H9 (cell line): ENCODE measurements at regions not wholly inside any gene's neighbourhood (a gene's known extent, or its start where the extent isn't known, plus 50 kb on each side); places are given as distances from the start of the nearest gene placed in this dataset.

Experiments used
- DNase-seq: peaks from one replicate; pipeline ENCODE4 v3.0.0-alpha.2; 2017
- H2AFZ ChIP-seq: one replicate; pipeline ENCODE4 v1.6.1; 2013; ENCODE audit warnings: mild to moderate bottlenecking, low read length, control low read depth, moderate library complexity
- H2AK5ac ChIP-seq: 2 replicates; pipeline ENCODE4 v1.6.1; 2013; ENCODE audit warnings: low read length, control low read depth, mixed read lengths; ENCODE audit not compliant: insufficient read length
- H2BK120ac ChIP-seq: one replicate; pipeline ENCODE4 v1.6.1; 2013; ENCODE audit warnings: low read depth, mild to moderate bottlenecking, low read length, control low read depth, inconsistent platforms; ENCODE audit not compliant: poor library complexity, severe bottlenecking
- H2BK12ac ChIP-seq: 2 replicates; pipeline ENCODE4 v1.6.1; 2013; ENCODE audit warnings: low read length, control low read depth, mixed read lengths, low read depth; ENCODE audit not compliant: insufficient read length
- H2BK15ac ChIP-seq: 2 replicates; pipeline ENCODE4 v1.6.1; 2013; ENCODE audit warnings: low read depth, low read length, control low read depth
- H2BK20ac ChIP-seq: one replicate; pipeline ENCODE4 v1.6.1; 2013; ENCODE audit warnings: low read depth, mild to moderate bottlenecking, low read length, control low read depth, inconsistent platforms; ENCODE audit not compliant: poor library complexity, severe bottlenecking
- H2BK5ac ChIP-seq: 2 replicates; pipeline ENCODE4 v1.6.1; 2013; ENCODE audit warnings: low read length, control low read depth, mixed read lengths; ENCODE audit not compliant: insufficient read length
- H3K14ac ChIP-seq: 2 replicates; pipeline ENCODE4 v1.6.1; 2013; ENCODE audit warnings: low read length, control low read depth; ENCODE audit not compliant: insufficient read depth
- H3K18ac ChIP-seq: 2 replicates; pipeline ENCODE4 v1.6.1; 2013; ENCODE audit warnings: low read depth, mild to moderate bottlenecking, mixed read lengths, low read length, control low read depth; ENCODE audit not compliant: insufficient read length
- H3K23ac ChIP-seq: 2 replicates; pipeline ENCODE4 v1.6.1; 2013; ENCODE audit warnings: low read length, control low read depth, mixed read lengths, low read depth; ENCODE audit not compliant: insufficient read length
- H3K23me2 ChIP-seq: 2 replicates; pipeline ENCODE4 v1.6.1; 2013; ENCODE audit warnings: low read depth, mild to moderate bottlenecking, mixed read lengths, low read length, control low read depth; ENCODE audit not compliant: insufficient read length, poor library complexity, severe bottlenecking
- H3K27ac ChIP-seq: 2 replicates; pipeline ENCODE4 v1.5.1; 2013; ENCODE audit warnings: low read length, control low read depth, mixed read lengths, low read depth; ENCODE audit not compliant: insufficient read length
- H3K27me3 ChIP-seq: 2 replicates; pipeline ENCODE4 v1.6.1; 2013; ENCODE audit warnings: low read length, control low read depth, inconsistent platforms; ENCODE audit not compliant: insufficient read depth
- H3K4ac ChIP-seq: 2 replicates; pipeline ENCODE4 v1.6.1; 2013; ENCODE audit warnings: low read depth, mild to moderate bottlenecking, control low read depth, inconsistent platforms, low read length, moderate library complexity
- H3K4me1 ChIP-seq: 2 replicates; pipeline ENCODE4 v1.6.1; 2013; ENCODE audit warnings: low read length, control low read depth, inconsistent platforms; ENCODE audit not compliant: insufficient read depth
- H3K4me2 ChIP-seq: 2 replicates; pipeline ENCODE4 v1.6.1; 2013; ENCODE audit warnings: low read length, control low read depth, mixed read lengths; ENCODE audit not compliant: insufficient read length, insufficient read depth
- H3K56ac ChIP-seq: 2 replicates; pipeline ENCODE4 v1.6.1; 2013; ENCODE audit warnings: low read depth, mild to moderate bottlenecking, mixed read lengths, low read length, control low read depth; ENCODE audit not compliant: insufficient read length
- H3K79me1 ChIP-seq: 2 replicates; pipeline ENCODE4 v1.6.1; 2013; ENCODE audit warnings: low read depth, mild to moderate bottlenecking, moderate library complexity, low read length, control low read depth, inconsistent platforms; ENCODE audit not compliant: insufficient read depth, poor library complexity, severe bottlenecking
- H3K79me2 ChIP-seq: 2 replicates; pipeline ENCODE4 v1.6.1; 2013; ENCODE audit warnings: low read length, control low read depth, inconsistent platforms; ENCODE audit not compliant: insufficient read depth
- H3K9ac ChIP-seq: 2 replicates; pipeline ENCODE4 v1.6.1; 2013; ENCODE audit warnings: low read length, control low read depth, mixed read lengths; ENCODE audit not compliant: insufficient read length; ENCODE audit errors: extremely low read depth
- H3K9me3 ChIP-seq: one replicate; pipeline ENCODE4 v1.6.1; 2013; ENCODE audit warnings: low read depth, low read length, inconsistent platforms; ENCODE audit not compliant: control insufficient read depth
- H3T11ph ChIP-seq: one replicate; pipeline ENCODE4 v1.6.1; 2013; ENCODE audit warnings: mild to moderate bottlenecking, low read length, control low read depth, inconsistent platforms
- H4K20me1 ChIP-seq: one replicate; pipeline ENCODE4 v1.6.1; 2013; ENCODE audit not compliant: control insufficient read depth, insufficient read length, insufficient read depth
- H4K5ac ChIP-seq: 2 replicates; pipeline ENCODE4 v1.6.1; 2013; ENCODE audit warnings: low read depth, mild to moderate bottlenecking, mixed read lengths, low read length, control low read depth; ENCODE audit not compliant: insufficient read length
- H4K8ac ChIP-seq: replicated peaks from 2 replicates; pipeline ENCODE4 v1.6.1; 2013; ENCODE audit warnings: low read length, control low read depth, mixed read lengths, low read depth; ENCODE audit not compliant: insufficient read length
- H4K91ac ChIP-seq: 2 replicates; pipeline ENCODE4 v1.6.1; 2013; ENCODE audit warnings: low read depth, mild to moderate bottlenecking, moderate library complexity, mixed read lengths, low read length, control low read depth; ENCODE audit not compliant: insufficient read length
- H3K27ac Mint-ChIP-seq, 3 experiments: 2 replicates in 2 of 3; 3 replicates in 1 of 3; pipeline ENCODE4 v1.8.0; 2020 to 2021; ENCODE audit warnings: mixed read lengths in 3 of 3, mild to moderate bottlenecking in 1 of 3, moderate library complexity in 1 of 3
- H3K27me3 Mint-ChIP-seq: 2 replicates; pipeline ENCODE4 v1.8.0; 2021; ENCODE audit warnings: low read depth, mild to moderate bottlenecking, moderate library complexity, mixed read lengths
- H3K36me3 Mint-ChIP-seq, 3 experiments: 2 replicates in 2 of 3; 3 replicates in 1 of 3; pipeline ENCODE4 v1.8.0; 2020 to 2021; ENCODE audit warnings: low read depth in 3 of 3, mixed read lengths in 3 of 3; ENCODE audit not compliant: insufficient read depth in 1 of 3
- H3K4me1 Mint-ChIP-seq, 2 experiments: 2 replicates each; pipeline ENCODE4 v1.8.0; 2020; ENCODE audit warnings: mixed read lengths in 2 of 2
- H3K4me3 Mint-ChIP-seq, 2 experiments: 2 replicates in 1 of 2; 3 replicates in 1 of 2; pipeline ENCODE4 v1.8.0; 2020 to 2021; ENCODE audit warnings: mild to moderate bottlenecking in 2 of 2, mixed read lengths in 2 of 2, moderate library complexity in 1 of 2
- H3K9me3 Mint-ChIP-seq, 2 experiments: 2 replicates in 1 of 2; 3 replicates in 1 of 2; pipeline ENCODE4 v1.8.0; 2020; ENCODE audit warnings: mild to moderate bottlenecking in 2 of 2, mixed read lengths in 2 of 2, moderate library complexity in 1 of 2
- WGBS: extraction: QIAGEN DNeasy Blood & Tissue Kit; methylation state at CpG from one replicate; pipeline ENCODE4 v1.1.7; 2013; ENCODE audit warnings: missing lambda C conversion rate, low lambda C conversion rate, mixed read lengths; ENCODE audit not compliant: insufficient read length; ENCODE audit errors: extremely low coverage; 5-methylcytosine and 5-hydroxymethylcytosine counted together
- TF ChIP-seq, protein P1 (sequence below): fragments of 200-600 bp; sonication (generic); conservative IDR thresholded peaks from 3 replicates; pipeline ENCODE4 v1.8.0; 2021; ENCODE audit warnings: antibody characterized with exemption, mild to moderate bottlenecking

DNA sequence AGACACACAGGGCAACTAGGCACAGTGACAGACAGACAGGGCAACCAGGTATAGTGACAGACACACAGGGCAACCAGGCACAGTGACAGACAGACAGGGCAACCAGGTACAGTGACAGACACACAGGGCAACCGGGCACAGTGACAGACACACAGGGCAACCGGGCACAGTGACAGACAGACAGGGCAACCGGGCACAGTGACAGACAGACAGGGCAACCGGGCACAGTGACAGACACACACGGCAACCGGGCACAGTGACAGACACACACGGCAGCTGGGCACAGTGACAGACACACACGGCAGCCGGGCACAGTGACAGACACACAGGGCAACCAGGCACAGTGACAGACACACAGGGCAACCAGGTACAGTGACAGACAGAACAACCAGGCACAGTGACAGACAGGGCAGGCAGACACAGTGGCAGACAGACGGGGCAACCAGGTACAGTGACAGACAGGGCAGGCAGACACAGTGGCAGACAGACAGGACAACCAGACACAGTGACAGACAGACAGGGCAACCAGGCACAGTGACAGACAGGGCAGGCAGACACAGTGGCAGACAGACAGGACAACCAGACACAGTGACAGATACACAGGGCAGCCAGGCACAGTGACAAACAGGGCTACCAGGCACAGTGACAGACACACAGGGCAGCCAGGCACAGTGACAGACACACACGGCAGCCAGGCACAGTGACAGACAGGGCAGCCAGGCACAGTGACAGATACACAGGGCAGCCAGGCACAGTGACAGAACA is 64.7 kb upstream of the RAB6C start:
- Histone ChIP-seq H3K23ac (no peak overlapping the region), H3K56ac (no peak overlapping the region), H2AK5ac (no peak overlapping the region), H3K9me3 (no peaks in the 10 kb centered on the region), H3K23me2 (no peaks in the 10 kb centered on the region), H2BK20ac (no peak overlapping the region), H2BK120ac (no peak overlapping the region), H3K9ac (no peak overlapping the region), H3K79me1 (no peaks in the 10 kb centered on the region), H3K4me1 (no peaks in the 10 kb centered on the region), H4K91ac (no peak overlapping the region), H3K27me3 (no peaks in the 10 kb centered on the region), H3K27ac (no peak overlapping the region), H3K4ac (no peak overlapping the region), H2AFZ (no peak overlapping the region), H3T11ph (no peak overlapping the region), H3K14ac (no peak overlapping the region; the same call in 1 of the 2 replicates), H4K8ac (no peak overlapping the region), H2BK12ac (no peak overlapping the region), H4K20me1 (peaks cover 3% of the 10 kb centered on the region), H3K4me2 (no peak overlapping the region), H2BK5ac (no peak overlapping the region), H3K18ac (no peak overlapping the region), H2BK15ac (no peak overlapping the region), H3K79me2 (no peaks in the 10 kb centered on the region), H4K5ac (no peak overlapping the region)
- no peak for DNase-seq
- Mint-ChIP-seq H3K27me3 (peaks cover 22% of the 10 kb centered on the region), H3K36me3 (peaks cover 2 to 16% (median 2%) of the 10 kb centered on the region in 3 experiments; a peak in 4 of 7 replicates), H3K27ac (peak overlapping the region in 1 of 3 experiments; percentile 23; a peak in 2 of 7 replicates), H3K9me3 (peaks cover 16 to 17% of the 10 kb centered on the region in 2 experiments), H3K4me3 (no peak overlapping the region), H3K4me1 (peaks cover 7 to 11% of the 10 kb centered on the region in 2 experiments)
- no CpG with 5 or more reads among the region's 11 CpGs for WGBS
- TF ChIP-seq, protein P1, sequence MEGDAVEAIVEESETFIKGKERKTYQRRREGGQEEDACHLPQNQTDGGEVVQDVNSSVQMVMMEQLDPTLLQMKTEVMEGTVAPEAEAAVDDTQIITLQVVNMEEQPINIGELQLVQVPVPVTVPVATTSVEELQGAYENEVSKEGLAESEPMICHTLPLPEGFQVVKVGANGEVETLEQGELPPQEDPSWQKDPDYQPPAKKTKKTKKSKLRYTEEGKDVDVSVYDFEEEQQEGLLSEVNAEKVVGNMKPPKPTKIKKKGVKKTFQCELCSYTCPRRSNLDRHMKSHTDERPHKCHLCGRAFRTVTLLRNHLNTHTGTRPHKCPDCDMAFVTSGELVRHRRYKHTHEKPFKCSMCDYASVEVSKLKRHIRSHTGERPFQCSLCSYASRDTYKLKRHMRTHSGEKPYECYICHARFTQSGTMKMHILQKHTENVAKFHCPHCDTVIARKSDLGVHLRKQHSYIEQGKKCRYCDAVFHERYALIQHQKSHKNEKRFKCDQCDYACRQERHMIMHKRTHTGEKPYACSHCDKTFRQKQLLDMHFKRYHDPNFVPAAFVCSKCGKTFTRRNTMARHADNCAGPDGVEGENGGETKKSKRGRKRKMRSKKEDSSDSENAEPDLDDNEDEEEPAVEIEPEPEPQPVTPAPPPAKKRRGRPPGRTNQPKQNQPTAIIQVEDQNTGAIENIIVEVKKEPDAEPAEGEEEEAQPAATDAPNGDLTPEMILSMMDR, result no peak
